ENCODE measurements at regions not wholly inside any gene's neighbourhood (a gene's known extent, or its start where the extent isn't known, plus 50 kb on each side); places are given as distances from the start of the nearest gene placed in this dataset.

GRCh38 chr16:60989592-60989991 lies 1046.6 kb downstream of the CDH8 start:
- no peak for TF ChIP-seq CTCF (IDR thresholded peaks at IDR 0.05)
- no peak for TF ChIP-seq POLR2AphosphoS5 (IDR thresholded peaks at IDR 0.05)
- no peak for TF ChIP-seq EP300 (IDR thresholded peaks at IDR 0.05)
- no peak for TF ChIP-seq POLR2A (IDR thresholded peaks at IDR 0.05)
